IMR-90 (cell line): ENCODE measurements at regions not wholly inside any gene's neighbourhood (a gene's known extent, or its start where the extent isn't known, plus 50 kb on each side); places are given as distances from the start of the nearest gene placed in this dataset.

Source experiments
- ATAC-seq: fragments of 200-7000 bp; cut with Tn5 transposase; 2 replicates; pipeline ENCODE4 v1.9.1; 2020; ENCODE audit warnings: low read depth, mild to moderate bottlenecking, moderate library complexity
- BruUV-seq: library from RNA; stranded (reverse); fragments of 400-500 nt; replicated peaks from 2 replicates; lab custom pipeline; 2021; lab: Mats Ljungman, UMichigan
- CTCF ChIA-PET: fragments of 300-600 bp; formaldehyde crosslinking; extraction: SDS; loops from one replicate; lab custom pipeline; 2021; ENCODE audit warnings: antibody characterized with exemption; lab: Yijun Ruan, JAX
- POLR2A ChIA-PET: fragments of 300-600 bp; sonication (Branson Sonifier 250); formaldehyde crosslinking; loops from one replicate; lab custom pipeline; 2022; ENCODE audit warnings: antibody characterized with exemption; ENCODE audit not compliant: unreplicated experiment; lab: Charles Lee
- DNase-seq: peaks from one replicate; pipeline ENCODE4 v3.0.0; 2013
- H2AFZ ChIP-seq: replicated peaks from 2 replicates; pipeline ENCODE3; 2013; ENCODE audit warnings: low read length, mild to moderate bottlenecking; ENCODE audit not compliant: poor library complexity
- H2AK5ac ChIP-seq: 2 replicates; pipeline ENCODE4 v1.6.1; 2013; ENCODE audit warnings: low read depth, low read length, inconsistent platforms
- H2AK9ac ChIP-seq: replicated peaks from 2 replicates; pipeline ENCODE3; 2013; ENCODE audit warnings: mild to moderate bottlenecking, low read depth, low read length, moderate library complexity; ENCODE audit not compliant: poor library complexity
- H2BK120ac ChIP-seq: 2 replicates; pipeline ENCODE4 v1.6.1; 2013; ENCODE audit warnings: low read depth, low read length, inconsistent platforms
- H2BK15ac ChIP-seq: 3 replicates; pipeline ENCODE4 v1.6.1; 2013; ENCODE audit warnings: low read depth, low read length, inconsistent platforms
- H2BK20ac ChIP-seq: 2 replicates; pipeline ENCODE4 v1.6.1; 2013; ENCODE audit warnings: low read depth, mild to moderate bottlenecking, inconsistent platforms, low read length, moderate library complexity
- H2BK5ac ChIP-seq: 2 replicates; pipeline ENCODE4 v1.6.1; 2013; ENCODE audit warnings: mild to moderate bottlenecking, low read depth, low read length, inconsistent platforms; ENCODE audit not compliant: poor library complexity, severe bottlenecking
- H3K14ac ChIP-seq: replicated peaks from 2 replicates; pipeline ENCODE4 v1.6.1; 2013; ENCODE audit warnings: low read depth, low read length, inconsistent platforms
- H3K18ac ChIP-seq: 2 replicates; pipeline ENCODE4 v1.6.1; 2013; ENCODE audit warnings: low read depth, low read length, control low read depth
- H3K23ac ChIP-seq: 2 replicates; pipeline ENCODE4 v1.6.1; 2013; ENCODE audit warnings: low read depth, low read length, inconsistent platforms
- H3K27ac ChIP-seq: 2 replicates; pipeline ENCODE4 v1.5.1; 2013; ENCODE audit warnings: mild to moderate bottlenecking, control low read depth, low read length; ENCODE audit not compliant: insufficient read depth
- H3K27me3 ChIP-seq: 2 replicates; pipeline ENCODE4 v1.6.1; 2013; ENCODE audit warnings: low read length; ENCODE audit not compliant: control insufficient read depth, insufficient read depth
- H3K36me3 ChIP-seq: 2 replicates; pipeline ENCODE4 v1.6.1; 2013; ENCODE audit warnings: low read length, mixed read lengths; ENCODE audit not compliant: control insufficient read depth, insufficient read depth
- H3K4ac ChIP-seq: 2 replicates; pipeline ENCODE4 v1.6.1; 2013; ENCODE audit warnings: low read depth, low read length, inconsistent platforms
- H3K4me1 ChIP-seq: 2 replicates; pipeline ENCODE4 v1.6.1; 2013; ENCODE audit warnings: low read length, mixed read lengths; ENCODE audit not compliant: control insufficient read depth, insufficient read depth
- H3K4me2 ChIP-seq: 2 replicates; pipeline ENCODE4 v1.6.1; 2013; ENCODE audit warnings: low read depth, mild to moderate bottlenecking, control low read depth, low read length, moderate library complexity
- H3K4me3 ChIP-seq: 2 replicates; pipeline ENCODE4 v1.5.1; 2013; ENCODE audit warnings: low read depth, mild to moderate bottlenecking, control low read depth, low read length, moderate library complexity; ENCODE audit not compliant: insufficient read depth
- H3K56ac ChIP-seq: 2 replicates; pipeline ENCODE4 v1.6.1; 2013; ENCODE audit warnings: low read length, inconsistent platforms; ENCODE audit not compliant: insufficient read depth; ENCODE audit errors: extremely low read depth
- H3K79me1 ChIP-seq, 2 experiments: 2 replicates each; pipeline ENCODE4 v1.6.1; 2013; ENCODE audit warnings: low read length in 2 of 2, inconsistent platforms in 1 of 2, low read depth in 1 of 2
- H3K9ac ChIP-seq: 2 replicates; pipeline ENCODE4 v1.6.1; 2013; ENCODE audit warnings: low read depth, low read length, control low read depth
- H3K9me1 ChIP-seq: 2 replicates; pipeline ENCODE4 v1.6.1; 2013; ENCODE audit warnings: low read length, inconsistent platforms; ENCODE audit not compliant: insufficient read depth
- H3K9me3 ChIP-seq: 2 replicates; pipeline ENCODE4 v1.6.1; 2013; ENCODE audit warnings: low read length; ENCODE audit not compliant: control insufficient read depth, insufficient read depth
- H4K20me1 ChIP-seq: 2 replicates; pipeline ENCODE4 v1.6.1; 2013; ENCODE audit warnings: low read length, inconsistent platforms; ENCODE audit not compliant: insufficient read depth
- H4K5ac ChIP-seq: 2 replicates; pipeline ENCODE4 v1.6.1; 2013; ENCODE audit warnings: mild to moderate bottlenecking, low read depth, low read length, control low read depth
- H4K8ac ChIP-seq, 2 experiments: 2 replicates each; pipeline ENCODE4 v1.6.1; 2013; ENCODE audit warnings: low read depth in 2 of 2, low read length in 2 of 2, control low read depth in 1 of 2, inconsistent platforms in 1 of 2
- H4K91ac ChIP-seq: 2 replicates; pipeline ENCODE4 v1.6.1; 2013; ENCODE audit warnings: low read depth, low read length, inconsistent platforms; ENCODE audit not compliant: insufficient read depth
- BHLHE40 ChIP-seq: fragments of 150-350 bp; IDR thresholded peaks from 2 replicates; pipeline ENCODE4 v1.6.1; 2016; ENCODE audit warnings: mild to moderate bottlenecking, low read depth, low read length
- CEBPB ChIP-seq: IDR thresholded peaks from 2 replicates; pipeline ENCODE4 v1.6.1; 2012; ENCODE audit warnings: low read depth, low read length, improper control_type of control experiment
- CHD1 ChIP-seq: IDR thresholded peaks from 2 replicates; pipeline ENCODE4 v1.6.1; 2012; ENCODE audit warnings: low read depth, low read length, improper control_type of control experiment
- CTCF ChIP-seq: conservative IDR thresholded peaks from 2 replicates; pipeline ENCODE4 v1.5.1; 2012; ENCODE audit warnings: mild to moderate bottlenecking, low read depth, low read length, improper control_type of control experiment
- ELK1 ChIP-seq: fragments of 150-350 bp; IDR thresholded peaks from 2 replicates; pipeline ENCODE4 v1.6.1; 2016; ENCODE audit warnings: low read depth, mild to moderate bottlenecking, low read length, moderate library complexity, borderline replicate concordance
- FOS ChIP-seq: fragments of 150-350 bp; IDR thresholded peaks from 2 replicates; pipeline ENCODE4 v1.6.1; 2016; ENCODE audit warnings: low read depth, low read length
- MAFK ChIP-seq: IDR thresholded peaks from 2 replicates; pipeline ENCODE4 v1.6.1; 2012; ENCODE audit warnings: low read depth, low read length, improper control_type of control experiment
- MAZ ChIP-seq: IDR thresholded peaks from 2 replicates; pipeline ENCODE4 v1.6.1; 2012; ENCODE audit warnings: low read depth, mild to moderate bottlenecking, low read length, improper control_type of control experiment, moderate library complexity, borderline replicate concordance
- MXI1 ChIP-seq: IDR thresholded peaks from 2 replicates; pipeline ENCODE4 v1.6.1; 2012; ENCODE audit warnings: low read depth, mild to moderate bottlenecking, low read length, moderate library complexity, borderline replicate concordance
- NFE2L2 ChIP-seq: fragments of 150-350 bp; IDR thresholded peaks from 2 replicates; pipeline ENCODE4 v1.6.1; 2016; ENCODE audit warnings: low read depth, mild to moderate bottlenecking, low read length
- POLR2A ChIP-seq: IDR thresholded peaks from 2 replicates; pipeline ENCODE4 v1.6.1; 2012; ENCODE audit warnings: mild to moderate bottlenecking, low read depth, low read length
- RAD21 ChIP-seq: IDR thresholded peaks from 2 replicates; pipeline ENCODE4 v1.6.1; 2012; ENCODE audit warnings: low read length, improper control_type of control experiment
- RCOR1 ChIP-seq: IDR thresholded peaks from 2 replicates; pipeline ENCODE4 v1.6.1; 2012; ENCODE audit warnings: mild to moderate bottlenecking, low read length, improper control_type of control experiment; ENCODE audit not compliant: insufficient replicate concordance
- RFX5 ChIP-seq: IDR thresholded peaks from 2 replicates; pipeline ENCODE4 v1.8.0; 2012; ENCODE audit warnings: low read depth, mild to moderate bottlenecking, low read length, moderate library complexity
- SMC3 ChIP-seq: fragments of 150-350 bp; IDR thresholded peaks from 2 replicates; pipeline ENCODE4 v1.6.1; 2016; ENCODE audit warnings: low read depth, mild to moderate bottlenecking, antibody characterized with exemption, low read length, moderate library complexity
- WGBS, 2 experiments: methylation state at CpG; one replicate each; pipeline versions ENCODE4 v1.1.5 to v1.1.7; 2013; ENCODE audit warnings: missing lambda C conversion rate in 2 of 2; ENCODE audit not compliant: insufficient read length in 1 of 2; ENCODE audit errors: extremely low coverage in 2 of 2; 5-methylcytosine and 5-hydroxymethylcytosine counted together
- dilution Hi-C: fragments of 300-500 bp; cut with HindIII; formaldehyde crosslinking; loops from one replicate; pipeline ENCODE4 v1.14.3; 2018; ENCODE audit warnings: low sequenced_read_pairs; ENCODE audit not compliant: unreplicated experiment
- in situ Hi-C: fragments of 300-500 bp; cut with MboI; formaldehyde crosslinking; loops from 3 replicates; pipeline ENCODE4 v1.14.3; 2019; ENCODE audit warnings: low sequenced_read_pairs, inconsistent platforms, mixed read lengths
- intact Hi-C: fragments of 100-400 bp; cut with micrococcal nuclease; formaldehyde crosslinking; loops from 2 replicates; pipeline ENCODE4 v1.10.0; 2022
- TF ChIP-seq, protein P1 (sequence below): fragments of 150-350 bp; IDR thresholded peaks from 2 replicates; pipeline ENCODE4 v1.6.1; 2017; ENCODE audit warnings: mild to moderate bottlenecking, antibody characterized with exemption, low read length, low read depth

DNA sequence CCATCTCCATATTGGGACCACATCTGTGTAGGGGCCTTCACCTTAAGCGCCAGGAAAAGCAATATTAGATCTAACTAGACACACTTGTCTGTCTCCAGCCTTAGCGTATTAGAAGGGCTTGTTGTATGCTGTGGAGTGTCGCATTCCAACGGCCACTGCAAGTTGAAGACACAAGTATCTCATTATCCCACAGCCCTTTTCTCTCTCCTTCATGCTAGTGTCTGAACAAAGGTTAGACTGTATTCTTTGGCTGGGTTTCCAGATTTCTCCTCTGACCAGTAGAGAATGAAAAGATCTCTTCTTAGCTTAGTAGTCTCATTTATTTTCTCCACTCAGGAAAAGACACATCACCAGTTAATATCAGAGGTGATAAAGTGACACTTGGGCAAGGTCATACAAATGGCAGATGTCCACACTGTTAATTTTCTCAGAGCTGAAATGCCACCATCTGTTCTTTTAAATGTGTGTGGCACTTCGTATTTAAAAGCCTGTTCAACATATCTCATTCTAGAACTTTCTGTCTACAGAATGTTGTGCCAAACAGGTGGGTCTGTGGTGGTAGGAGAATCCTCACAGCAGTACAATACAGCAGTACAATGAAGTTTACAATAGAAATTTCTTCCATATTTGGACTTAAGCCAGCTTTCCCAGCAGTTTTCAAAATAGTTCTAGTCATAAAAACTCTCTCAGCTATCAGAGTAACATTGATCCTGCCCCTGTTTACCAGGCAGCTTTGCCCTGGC, 94.0 kb upstream of the ITGA6 start:
- no peak overlapping the region for H3K4ac ChIP-seq
- no peak overlapping the region; the same call in 1 of the 2 replicates for H3K14ac ChIP-seq
- H2BK5ac ChIP-seq, result no peak overlapping the region
- H3K56ac ChIP-seq, result no peak overlapping the region
- no peaks in the 10 kb centered on the region for H3K27me3 ChIP-seq
- no peak overlapping the region for H2AK5ac ChIP-seq
- ChIA-PET CTCF (no interaction called here), POLR2A (no interaction called here)
- H2BK15ac ChIP-seq, result no peak overlapping the region
- no peak overlapping the region for H2AFZ ChIP-seq
- no peak overlapping the region for H4K5ac ChIP-seq
- H2BK20ac ChIP-seq, result no peak overlapping the region
- no peak overlapping the region for H3K18ac ChIP-seq
- no peak overlapping the region for H2AK9ac ChIP-seq
- no peaks in the 10 kb centered on the region for H3K36me3 ChIP-seq
- H4K20me1 ChIP-seq, result no peaks in the 10 kb centered on the region
- no peak overlapping the region for H3K27ac ChIP-seq
- in situ Hi-C loops (no loop called here), dilution Hi-C loops (no loop called here), intact Hi-C loops (no loop called here)
- H3K9ac ChIP-seq, result no peak overlapping the region
- H3K4me2 ChIP-seq, result no peak overlapping the region
- DNase-seq (no peak), ATAC-seq (no peak)
- H3K9me3 ChIP-seq, result no peaks in the 10 kb centered on the region
- no peaks in the 10 kb centered on the region for H3K79me1 ChIP-seq
- H3K9me1 ChIP-seq, result peaks cover 2% of the 10 kb centered on the region; the same call in 1 of the 2 replicates
- no peak overlapping the region for H4K8ac ChIP-seq
- no CpG with 5 or more reads among the region's 5 CpGs for WGBS, 2 experiments
- no peak overlapping the region for H4K91ac ChIP-seq
- BruUV-seq, result no TSS peak
- TF ChIP-seq CTCF (no peak), RFX5 (no peak), RAD21 (no peak), MAFK (no peak), FOS (no peak), ELK1 (no peak), MAZ (no peak), POLR2A (no peak), MXI1 (no peak), NFE2L2 (no peak), CHD1 (no peak), SMC3 (no peak), RCOR1 (no peak), BHLHE40 (no peak), CEBPB (no peak)
- TF ChIP-seq, protein P1, sequence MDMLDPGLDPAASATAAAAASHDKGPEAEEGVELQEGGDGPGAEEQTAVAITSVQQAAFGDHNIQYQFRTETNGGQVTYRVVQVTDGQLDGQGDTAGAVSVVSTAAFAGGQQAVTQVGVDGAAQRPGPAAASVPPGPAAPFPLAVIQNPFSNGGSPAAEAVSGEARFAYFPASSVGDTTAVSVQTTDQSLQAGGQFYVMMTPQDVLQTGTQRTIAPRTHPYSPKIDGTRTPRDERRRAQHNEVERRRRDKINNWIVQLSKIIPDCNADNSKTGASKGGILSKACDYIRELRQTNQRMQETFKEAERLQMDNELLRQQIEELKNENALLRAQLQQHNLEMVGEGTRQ, result no peak
- H2BK120ac ChIP-seq, result no peak overlapping the region
- peaks cover 2% of the 10 kb centered on the region; the same call in 1 of the 2 replicates for H3K4me1 ChIP-seq
- no peak overlapping the region for H3K23ac ChIP-seq
- H3K4me3 ChIP-seq, result no peak overlapping the region
